ENCODE measurements at regions not wholly inside any gene's neighbourhood (a gene's known extent, or its start where the extent isn't known, plus 50 kb on each side); places are given as distances from the start of the nearest gene placed in this dataset.

GRCh38 chr12:61781021-61781581 lies 479.1 kb upstream of the USP15 start:
- TF ChIP-seq CTCF (IDR thresholded peaks at IDR 0.05) = no peak
- no peak for TF ChIP-seq POLR2AphosphoS5 (IDR thresholded peaks at IDR 0.05)
- no peak for TF ChIP-seq POLR2A (IDR thresholded peaks at IDR 0.05)

Data from sigmoid colon (tissue), 4 donors.